SK-N-SH treated with all-trans-retinoic acid at 6 μM for 48 hours (cell line): ENCODE measurements at regions not wholly inside any gene's neighbourhood (a gene's known extent, or its start where the extent isn't known, plus 50 kb on each side); places are given as distances from the start of the nearest gene placed in this dataset.

Experiments used
- ATAC-seq: fragments of 200-7000 bp; cut with Tn5 transposase; 3 replicates; pipeline ENCODE4 v1.9.1; 2020; ENCODE audit warnings: mild to moderate bottlenecking, moderate library complexity
- ARNTL ChIP-seq: fragments of 450-650 bp; formaldehyde crosslinking; IDR thresholded peaks from 2 replicates; pipeline ENCODE4 v1.5.0; 2020; ENCODE audit warnings: low read depth, mild to moderate bottlenecking, moderate library complexity, borderline replicate concordance
- BACH2 ChIP-seq: fragments of 250-450 bp; sonication (Bioruptor Pico); IDR thresholded peaks from 2 replicates; pipeline ENCODE4 v1.9.0; 2021; ENCODE audit warnings: mild to moderate bottlenecking, borderline replicate concordance
- CREB5 ChIP-seq: fragments of 250-450 bp; sonication (Bioruptor Pico); IDR thresholded peaks from 2 replicates; pipeline ENCODE4 v1.5.1; 2020; ENCODE audit warnings: low read depth, mild to moderate bottlenecking, moderate library complexity
- CSDC2 ChIP-seq: fragments of 250-450 bp; sonication (Bioruptor Pico); IDR thresholded peaks from 2 replicates; pipeline ENCODE4 v1.5.0; 2020; ENCODE audit warnings: mild to moderate bottlenecking, moderate library complexity
- ESRRG ChIP-seq: fragments of 250-450 bp; sonication (Bioruptor Pico); IDR thresholded peaks from 2 replicates; pipeline ENCODE4 v1.6.1; 2021; ENCODE audit warnings: mild to moderate bottlenecking
- GLIS3 ChIP-seq: fragments of 250-450 bp; sonication (Bioruptor Pico); IDR thresholded peaks from 2 replicates; pipeline ENCODE4 v1.5.0; 2020; ENCODE audit warnings: mild to moderate bottlenecking, moderate library complexity
- ISL1 ChIP-seq: fragments of 250-450 bp; sonication (Bioruptor Pico); IDR thresholded peaks from 2 replicates; pipeline ENCODE4 v2.1.2; 2022; ENCODE audit warnings: mild to moderate bottlenecking, moderate library complexity
- OSR1 ChIP-seq: fragments of 250-450 bp; sonication (Bioruptor Pico); IDR thresholded peaks from 2 replicates; pipeline ENCODE4 v1.8.0; 2022; ENCODE audit warnings: moderate library complexity, mild to moderate bottlenecking, inconsistent platforms
- PATZ1 ChIP-seq: fragments of 250-450 bp; sonication (Bioruptor Pico); IDR thresholded peaks from 2 replicates; pipeline ENCODE4 v1.8.0; 2020; ENCODE audit warnings: mild to moderate bottlenecking, moderate library complexity, borderline replicate concordance
- PPARA ChIP-seq: fragments of 250-450 bp; sonication (Bioruptor Pico); IDR thresholded peaks from 2 replicates; pipeline ENCODE4 v1.5.0; 2020; ENCODE audit warnings: mild to moderate bottlenecking, borderline replicate concordance
- SNAI2 ChIP-seq: fragments of 250-450 bp; sonication (Bioruptor Pico); IDR thresholded peaks from 2 replicates; pipeline ENCODE4 v1.5.0; 2020; ENCODE audit warnings: mild to moderate bottlenecking, moderate library complexity
- TCF4 ChIP-seq: fragments of 250-450 bp; sonication (Bioruptor Pico); IDR thresholded peaks from 2 replicates; pipeline ENCODE4 v1.8.0; 2021; ENCODE audit warnings: mild to moderate bottlenecking, moderate library complexity, borderline replicate concordance
- TOX ChIP-seq: fragments of 250-450 bp; sonication (Bioruptor Pico); IDR thresholded peaks from 2 replicates; pipeline ENCODE4 v1.8.0; 2021; ENCODE audit warnings: mild to moderate bottlenecking, moderate library complexity, borderline replicate concordance
- ZC3H10 ChIP-seq: fragments of 250-450 bp; sonication (Bioruptor Pico); IDR thresholded peaks from 2 replicates; pipeline ENCODE4 v1.5.1; 2021; ENCODE audit warnings: mild to moderate bottlenecking, moderate library complexity
- ZFP3 ChIP-seq: fragments of 250-450 bp; sonication (Bioruptor Pico); IDR thresholded peaks from 2 replicates; pipeline ENCODE4 v1.5.0; 2020; ENCODE audit warnings: mild to moderate bottlenecking, moderate library complexity
- ZFP30 ChIP-seq: fragments of 450-650 bp; formaldehyde crosslinking; IDR thresholded peaks from 2 replicates; pipeline ENCODE4 v1.5.0; 2022; ENCODE audit warnings: mild to moderate bottlenecking, moderate library complexity
- ZNF565 ChIP-seq: fragments of 450-650 bp; formaldehyde crosslinking; conservative IDR thresholded peaks from 2 replicates; pipeline ENCODE4 v1.5.0; 2020; ENCODE audit warnings: low read depth, mild to moderate bottlenecking, moderate library complexity
- ZNF70 ChIP-seq: fragments of 450-650 bp; formaldehyde crosslinking; IDR thresholded peaks from 2 replicates; pipeline ENCODE4 v1.5.0; 2020; ENCODE audit warnings: mild to moderate bottlenecking, moderate library complexity
- TF ChIP-seq, protein P1 (sequence below): fragments of 250-450 bp; sonication (Bioruptor Pico); IDR thresholded peaks from 2 replicates; pipeline ENCODE4 v1.5.0; 2020; ENCODE audit warnings: mild to moderate bottlenecking, moderate library complexity
- TF ChIP-seq, protein P2 (sequence below): fragments of 250-450 bp; sonication (Bioruptor Pico); IDR thresholded peaks from 2 replicates; pipeline ENCODE4 v1.8.0; 2021; ENCODE audit warnings: low read depth, mild to moderate bottlenecking, moderate library complexity, borderline replicate concordance
- TF ChIP-seq, protein P3 (sequence below): fragments of 250-450 bp; sonication (Bioruptor Pico); IDR thresholded peaks from 2 replicates; pipeline ENCODE4 v1.5.1; 2021; ENCODE audit warnings: mild to moderate bottlenecking, moderate library complexity

- no peak for TF ChIP-seq GLIS3 (CRISPR knock-in tag)
- no peak for TF ChIP-seq ZC3H10 (CRISPR knock-in tag)
- TF ChIP-seq CREB5 (CRISPR knock-in tag), result no peak
- no peak for TF ChIP-seq SNAI2
- TF ChIP-seq BACH2 (CRISPR knock-in tag), result no peak
- TF ChIP-seq, protein P1, sequence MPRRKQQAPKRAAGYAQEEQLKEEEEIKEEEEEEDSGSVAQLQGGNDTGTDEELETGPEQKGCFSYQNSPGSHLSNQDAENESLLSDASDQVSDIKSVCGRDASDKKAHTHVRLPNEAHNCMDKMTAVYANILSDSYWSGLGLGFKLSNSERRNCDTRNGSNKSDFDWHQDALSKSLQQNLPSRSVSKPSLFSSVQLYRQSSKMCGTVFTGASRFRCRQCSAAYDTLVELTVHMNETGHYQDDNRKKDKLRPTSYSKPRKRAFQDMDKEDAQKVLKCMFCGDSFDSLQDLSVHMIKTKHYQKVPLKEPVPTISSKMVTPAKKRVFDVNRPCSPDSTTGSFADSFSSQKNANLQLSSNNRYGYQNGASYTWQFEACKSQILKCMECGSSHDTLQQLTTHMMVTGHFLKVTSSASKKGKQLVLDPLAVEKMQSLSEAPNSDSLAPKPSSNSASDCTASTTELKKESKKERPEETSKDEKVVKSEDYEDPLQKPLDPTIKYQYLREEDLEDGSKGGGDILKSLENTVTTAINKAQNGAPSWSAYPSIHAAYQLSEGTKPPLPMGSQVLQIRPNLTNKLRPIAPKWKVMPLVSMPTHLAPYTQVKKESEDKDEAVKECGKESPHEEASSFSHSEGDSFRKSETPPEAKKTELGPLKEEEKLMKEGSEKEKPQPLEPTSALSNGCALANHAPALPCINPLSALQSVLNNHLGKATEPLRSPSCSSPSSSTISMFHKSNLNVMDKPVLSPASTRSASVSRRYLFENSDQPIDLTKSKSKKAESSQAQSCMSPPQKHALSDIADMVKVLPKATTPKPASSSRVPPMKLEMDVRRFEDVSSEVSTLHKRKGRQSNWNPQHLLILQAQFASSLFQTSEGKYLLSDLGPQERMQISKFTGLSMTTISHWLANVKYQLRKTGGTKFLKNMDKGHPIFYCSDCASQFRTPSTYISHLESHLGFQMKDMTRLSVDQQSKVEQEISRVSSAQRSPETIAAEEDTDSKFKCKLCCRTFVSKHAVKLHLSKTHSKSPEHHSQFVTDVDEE (CRISPR knock-in tag), result no peak
- no peak for TF ChIP-seq TOX (CRISPR knock-in tag)
- no peak for ATAC-seq
Measured at GRCh38 chr9:113781896-113782295, 94.2 kb upstream of the ZNF618 start.

GRCh38 chr9:113783475-113783874 lies 92.6 kb upstream of the ZNF618 start:
- TF ChIP-seq ZFP30 (CRISPR knock-in tag), result no peak
- no peak for TF ChIP-seq ISL1 (CRISPR knock-in tag)
- TF ChIP-seq CSDC2 (CRISPR knock-in tag), result no peak
- TF ChIP-seq TOX (CRISPR knock-in tag), result no peak
- TF ChIP-seq ARNTL (CRISPR knock-in tag), result no peak
- TF ChIP-seq ZNF565 (CRISPR knock-in tag), result no peak
- TF ChIP-seq, protein P2, sequence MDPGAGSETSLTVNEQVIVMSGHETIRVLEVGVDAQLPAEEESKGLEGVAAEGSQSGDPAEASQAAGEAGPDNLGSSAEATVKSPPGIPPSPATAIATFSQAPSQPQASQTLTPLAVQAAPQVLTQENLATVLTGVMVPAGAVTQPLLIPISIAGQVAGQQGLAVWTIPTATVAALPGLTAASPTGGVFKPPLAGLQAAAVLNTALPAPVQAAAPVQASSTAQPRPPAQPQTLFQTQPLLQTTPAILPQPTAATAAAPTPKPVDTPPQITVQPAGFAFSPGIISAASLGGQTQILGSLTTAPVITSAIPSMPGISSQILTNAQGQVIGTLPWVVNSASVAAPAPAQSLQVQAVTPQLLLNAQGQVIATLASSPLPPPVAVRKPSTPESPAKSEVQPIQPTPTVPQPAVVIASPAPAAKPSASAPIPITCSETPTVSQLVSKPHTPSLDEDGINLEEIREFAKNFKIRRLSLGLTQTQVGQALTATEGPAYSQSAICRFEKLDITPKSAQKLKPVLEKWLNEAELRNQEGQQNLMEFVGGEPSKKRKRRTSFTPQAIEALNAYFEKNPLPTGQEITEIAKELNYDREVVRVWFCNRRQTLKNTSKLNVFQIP (CRISPR knock-in tag), result no peak
- TF ChIP-seq, protein P1 (CRISPR knock-in tag), result no peak
- no peak for TF ChIP-seq OSR1 (CRISPR knock-in tag)
- TF ChIP-seq CREB5 (CRISPR knock-in tag), result no peak
- TF ChIP-seq SNAI2, result no peak
- no peak for TF ChIP-seq ZNF70 (CRISPR knock-in tag)
- TF ChIP-seq, protein P3, sequence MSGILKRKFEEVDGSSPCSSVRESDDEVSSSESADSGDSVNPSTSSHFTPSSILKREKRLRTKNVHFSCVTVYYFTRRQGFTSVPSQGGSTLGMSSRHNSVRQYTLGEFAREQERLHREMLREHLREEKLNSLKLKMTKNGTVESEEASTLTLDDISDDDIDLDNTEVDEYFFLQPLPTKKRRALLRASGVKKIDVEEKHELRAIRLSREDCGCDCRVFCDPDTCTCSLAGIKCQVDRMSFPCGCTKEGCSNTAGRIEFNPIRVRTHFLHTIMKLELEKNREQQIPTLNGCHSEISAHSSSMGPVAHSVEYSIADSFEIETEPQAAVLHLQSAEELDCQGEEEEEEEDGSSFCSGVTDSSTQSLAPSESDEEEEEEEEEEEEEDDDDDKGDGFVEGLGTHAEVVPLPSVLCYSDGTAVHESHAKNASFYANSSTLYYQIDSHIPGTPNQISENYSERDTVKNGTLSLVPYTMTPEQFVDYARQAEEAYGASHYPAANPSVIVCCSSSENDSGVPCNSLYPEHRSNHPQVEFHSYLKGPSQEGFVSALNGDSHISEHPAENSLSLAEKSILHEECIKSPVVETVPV (CRISPR knock-in tag), result no peak
- TF ChIP-seq, all 23 proteins: peak for 0
- no peak for ATAC-seq

DNA sequence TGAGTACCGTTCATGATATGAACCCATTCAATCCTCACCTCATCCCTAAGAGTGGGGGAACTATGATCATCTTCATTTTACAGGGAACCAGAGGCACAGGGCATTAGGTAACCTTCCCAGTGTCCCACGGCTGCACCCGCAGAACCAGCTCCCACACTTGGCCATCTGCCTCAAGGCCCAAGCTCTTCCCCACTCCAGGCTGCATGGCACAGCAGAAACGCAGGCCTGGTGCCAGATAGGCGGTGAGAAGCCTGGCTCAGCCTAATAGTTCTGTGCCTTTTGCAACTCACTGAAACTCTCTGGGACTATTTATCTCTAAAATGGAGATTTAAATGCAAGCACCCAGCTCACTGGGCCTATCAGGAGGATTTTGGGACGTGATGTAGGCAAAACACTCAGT lies 90.8 kb upstream of the ZNF618 start:
- no peak for ATAC-seq
- no peak for TF ChIP-seq PATZ1 (CRISPR knock-in tag)
- TF ChIP-seq TCF4, result no peak
- no peak for TF ChIP-seq CREB5 (CRISPR knock-in tag)
- no peak for TF ChIP-seq ZFP3 (CRISPR knock-in tag)
- no peak for TF ChIP-seq PPARA (CRISPR knock-in tag)
- no peak for TF ChIP-seq ZFP30 (CRISPR knock-in tag)
- no peak for TF ChIP-seq OSR1 (CRISPR knock-in tag)
- TF ChIP-seq CSDC2 (CRISPR knock-in tag), result no peak
- TF ChIP-seq, protein P2 (CRISPR knock-in tag), result no peak
- no peak for TF ChIP-seq ESRRG
